ENCODE measurements at regions not wholly inside any gene's neighbourhood (a gene's known extent, or its start where the extent isn't known, plus 50 kb on each side); places are given as distances from the start of the nearest gene placed in this dataset.

- TF ChIP-seq MAX (IDR thresholded peaks at IDR 0.05; ENCODE audit: low read depth, low read length) (no peak), POLR2A (IDR thresholded peaks at IDR 0.05; ENCODE audit: extremely low read depth, insufficient read length) (no peak)
- no peak overlapping the region for H3K4me3 ChIP-seq (ENCODE audit: low read depth, low read length)
- DNase-seq (ENCODE audit: low read depth) = peak; percentile 25
Measured at GRCh38 chr15:91694831-91695210, 158.7 kb upstream of the SLCO3A1 start.

GRCh38 chr15:91695799-91696198, 157.7 kb upstream of the SLCO3A1 start:
- DNase-seq (ENCODE audit: low read depth) = no peak

GRCh38 chr15:91696981-91697380, 156.5 kb upstream of the SLCO3A1 start:
- TF ChIP-seq CTCF (IDR thresholded peaks at IDR 0.05; ENCODE audit: low read depth, low read length) (no peak), POLR2A (IDR thresholded peaks at IDR 0.05; ENCODE audit: extremely low read depth, insufficient read length) (no peak), MAX (IDR thresholded peaks at IDR 0.05; ENCODE audit: low read depth, low read length) (no peak), MYC (IDR thresholded peaks at IDR 0.05; ENCODE audit: low read depth, low read length) (no peak)
- H3K4me3 ChIP-seq (ENCODE audit: low read depth, low read length) = no peak overlapping the region
- no peak for DNase-seq (ENCODE audit: low read depth)

More at GRCh38 chr15:91695799-91696198, 157.7 kb upstream of the SLCO3A1 start:
- TF ChIP-seq CTCF (IDR thresholded peaks at IDR 0.05; ENCODE audit: low read depth, low read length) = no peak
- TF ChIP-seq POLR2A (IDR thresholded peaks at IDR 0.05; ENCODE audit: extremely low read depth, insufficient read length) = no peak
- TF ChIP-seq MAX (IDR thresholded peaks at IDR 0.05; ENCODE audit: low read depth, low read length) = no peak
- no peak for TF ChIP-seq MYC (IDR thresholded peaks at IDR 0.05; ENCODE audit: low read depth, low read length)
- H3K4me3 ChIP-seq (ENCODE audit: low read depth, low read length) = no peak overlapping the region

GRCh38 chr15:91698241-91698640, 155.3 kb upstream of the SLCO3A1 start:
- no peak overlapping the region for H3K4me3 ChIP-seq (ENCODE audit: low read depth, low read length)
- DNase-seq (ENCODE audit: low read depth) = no peak
- TF ChIP-seq CTCF (IDR thresholded peaks at IDR 0.05; ENCODE audit: low read depth, low read length) (no peak), POLR2A (IDR thresholded peaks at IDR 0.05; ENCODE audit: extremely low read depth, insufficient read length) (no peak), MYC (IDR thresholded peaks at IDR 0.05; ENCODE audit: low read depth, low read length) (no peak), MAX (IDR thresholded peaks at IDR 0.05; ENCODE audit: low read depth, low read length) (no peak)

- no peak for TF ChIP-seq CTCF (IDR thresholded peaks at IDR 0.05; ENCODE audit: low read depth, low read length)
- TF ChIP-seq MYC (IDR thresholded peaks at IDR 0.05; ENCODE audit: low read depth, low read length) = no peak
- TF ChIP-seq MAX (IDR thresholded peaks at IDR 0.05; ENCODE audit: low read depth, low read length) = no peak
- no peak for TF ChIP-seq POLR2A (IDR thresholded peaks at IDR 0.05; ENCODE audit: extremely low read depth, insufficient read length)
- H3K4me3 ChIP-seq (ENCODE audit: low read depth, low read length) = no peak overlapping the region
- DNase-seq (ENCODE audit: low read depth) = no peak
Measured at GRCh38 chr15:91699741-91700140, 153.8 kb upstream of the SLCO3A1 start.

- H3K4me3 ChIP-seq (ENCODE audit: low read depth, low read length) = no peak overlapping the region
- no peak for TF ChIP-seq POLR2A (IDR thresholded peaks at IDR 0.05; ENCODE audit: extremely low read depth, insufficient read length)
- no peak for TF ChIP-seq MAX (IDR thresholded peaks at IDR 0.05; ENCODE audit: low read depth, low read length)
- TF ChIP-seq MYC (IDR thresholded peaks at IDR 0.05; ENCODE audit: low read depth, low read length) = no peak
- TF ChIP-seq CTCF (IDR thresholded peaks at IDR 0.05; ENCODE audit: low read depth, low read length) = no peak
- no peak for DNase-seq (ENCODE audit: low read depth)
Measured at GRCh38 chr15:91703274-91703673, 150.2 kb upstream of the SLCO3A1 start.

Data from NB4 (cell line).